ENCODE measurements at regions not wholly inside any gene's neighbourhood (a gene's known extent, or its start where the extent isn't known, plus 50 kb on each side); places are given as distances from the start of the nearest gene placed in this dataset.

GRCh38 chr6:86380571-86381125 is 556.7 kb upstream of the HTR1E start:
- TF ChIP-seq, protein P1, sequence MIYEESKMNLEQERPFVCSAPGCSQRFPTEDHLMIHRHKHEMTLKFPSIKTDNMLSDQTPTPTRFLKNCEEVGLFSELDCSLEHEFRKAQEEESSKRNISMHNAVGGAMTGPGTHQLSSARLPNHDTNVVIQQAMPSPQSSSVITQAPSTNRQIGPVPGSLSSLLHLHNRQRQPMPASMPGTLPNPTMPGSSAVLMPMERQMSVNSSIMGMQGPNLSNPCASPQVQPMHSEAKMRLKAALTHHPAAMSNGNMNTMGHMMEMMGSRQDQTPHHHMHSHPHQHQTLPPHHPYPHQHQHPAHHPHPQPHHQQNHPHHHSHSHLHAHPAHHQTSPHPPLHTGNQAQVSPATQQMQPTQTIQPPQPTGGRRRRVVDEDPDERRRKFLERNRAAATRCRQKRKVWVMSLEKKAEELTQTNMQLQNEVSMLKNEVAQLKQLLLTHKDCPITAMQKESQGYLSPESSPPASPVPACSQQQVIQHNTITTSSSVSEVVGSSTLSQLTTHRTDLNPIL (CRISPR knock-in tag; IDR thresholded peaks at IDR 0.05; ENCODE audit: low read depth), result no peak
- no peak for TF ChIP-seq RARB (CRISPR knock-in tag; IDR thresholded peaks at IDR 0.05)
- no peak for TF ChIP-seq ISL1 (CRISPR knock-in tag; IDR thresholded peaks at IDR 0.05)
- no peak for TF ChIP-seq POU6F1 (CRISPR knock-in tag; IDR thresholded peaks at IDR 0.05; ENCODE audit: borderline replicate concordance, low read depth)
- TF ChIP-seq TCF4 (CRISPR knock-in tag; IDR thresholded peaks at IDR 0.05; ENCODE audit: borderline replicate concordance), result no peak
- no peak for TF ChIP-seq PPARA (CRISPR knock-in tag; IDR thresholded peaks at IDR 0.05; ENCODE audit: borderline replicate concordance)
- TF ChIP-seq, protein P2, sequence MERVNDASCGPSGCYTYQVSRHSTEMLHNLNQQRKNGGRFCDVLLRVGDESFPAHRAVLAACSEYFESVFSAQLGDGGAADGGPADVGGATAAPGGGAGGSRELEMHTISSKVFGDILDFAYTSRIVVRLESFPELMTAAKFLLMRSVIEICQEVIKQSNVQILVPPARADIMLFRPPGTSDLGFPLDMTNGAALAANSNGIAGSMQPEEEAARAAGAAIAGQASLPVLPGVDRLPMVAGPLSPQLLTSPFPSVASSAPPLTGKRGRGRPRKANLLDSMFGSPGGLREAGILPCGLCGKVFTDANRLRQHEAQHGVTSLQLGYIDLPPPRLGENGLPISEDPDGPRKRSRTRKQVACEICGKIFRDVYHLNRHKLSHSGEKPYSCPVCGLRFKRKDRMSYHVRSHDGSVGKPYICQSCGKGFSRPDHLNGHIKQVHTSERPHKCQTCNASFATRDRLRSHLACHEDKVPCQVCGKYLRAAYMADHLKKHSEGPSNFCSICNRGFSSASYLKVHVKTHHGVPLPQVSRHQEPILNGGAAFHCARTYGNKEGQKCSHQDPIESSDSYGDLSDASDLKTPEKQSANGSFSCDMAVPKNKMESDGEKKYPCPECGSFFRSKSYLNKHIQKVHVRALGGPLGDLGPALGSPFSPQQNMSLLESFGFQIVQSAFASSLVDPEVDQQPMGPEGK (CRISPR knock-in tag; IDR thresholded peaks at IDR 0.05; ENCODE audit: borderline replicate concordance), result no peak
- TF ChIP-seq ZNF8 (CRISPR knock-in tag; IDR thresholded peaks at IDR 0.05), result no peak
- TF ChIP-seq, protein P3, sequence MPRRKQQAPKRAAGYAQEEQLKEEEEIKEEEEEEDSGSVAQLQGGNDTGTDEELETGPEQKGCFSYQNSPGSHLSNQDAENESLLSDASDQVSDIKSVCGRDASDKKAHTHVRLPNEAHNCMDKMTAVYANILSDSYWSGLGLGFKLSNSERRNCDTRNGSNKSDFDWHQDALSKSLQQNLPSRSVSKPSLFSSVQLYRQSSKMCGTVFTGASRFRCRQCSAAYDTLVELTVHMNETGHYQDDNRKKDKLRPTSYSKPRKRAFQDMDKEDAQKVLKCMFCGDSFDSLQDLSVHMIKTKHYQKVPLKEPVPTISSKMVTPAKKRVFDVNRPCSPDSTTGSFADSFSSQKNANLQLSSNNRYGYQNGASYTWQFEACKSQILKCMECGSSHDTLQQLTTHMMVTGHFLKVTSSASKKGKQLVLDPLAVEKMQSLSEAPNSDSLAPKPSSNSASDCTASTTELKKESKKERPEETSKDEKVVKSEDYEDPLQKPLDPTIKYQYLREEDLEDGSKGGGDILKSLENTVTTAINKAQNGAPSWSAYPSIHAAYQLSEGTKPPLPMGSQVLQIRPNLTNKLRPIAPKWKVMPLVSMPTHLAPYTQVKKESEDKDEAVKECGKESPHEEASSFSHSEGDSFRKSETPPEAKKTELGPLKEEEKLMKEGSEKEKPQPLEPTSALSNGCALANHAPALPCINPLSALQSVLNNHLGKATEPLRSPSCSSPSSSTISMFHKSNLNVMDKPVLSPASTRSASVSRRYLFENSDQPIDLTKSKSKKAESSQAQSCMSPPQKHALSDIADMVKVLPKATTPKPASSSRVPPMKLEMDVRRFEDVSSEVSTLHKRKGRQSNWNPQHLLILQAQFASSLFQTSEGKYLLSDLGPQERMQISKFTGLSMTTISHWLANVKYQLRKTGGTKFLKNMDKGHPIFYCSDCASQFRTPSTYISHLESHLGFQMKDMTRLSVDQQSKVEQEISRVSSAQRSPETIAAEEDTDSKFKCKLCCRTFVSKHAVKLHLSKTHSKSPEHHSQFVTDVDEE (CRISPR knock-in tag; IDR thresholded peaks at IDR 0.05), result no peak

All from SK-N-SH treated with all-trans-retinoic acid at 6 μM for 48 hours (cell line).